ENCODE measurements at regions not wholly inside any gene's neighbourhood (a gene's known extent, or its start where the extent isn't known, plus 50 kb on each side); places are given as distances from the start of the nearest gene placed in this dataset.

GRCh38 chr2:120510751-120511395, 164.9 kb downstream of the INHBB start:
- TF ChIP-seq ZNF655 (CRISPR knock-in tag; IDR thresholded peaks at IDR 0.05) (no peak), E2F6 (IDR thresholded peaks at IDR 0.05; ENCODE audit: borderline replicate concordance in 1 of 2, extremely low read depth in 1 of 2, insufficient read depth in 1 of 2, insufficient read length in 1 of 2, low read depth in 1 of 2, low read length in 1 of 2, poor library complexity in 1 of 2, severe bottlenecking in 1 of 2) (no peak), RB1 (IDR thresholded peaks at IDR 0.05; ENCODE audit: low read depth) (no peak), RFX5 (IDR thresholded peaks at IDR 0.05; ENCODE audit: low read depth, low read length) (no peak), CTCF (IDR thresholded peaks at IDR 0.05 in 2 of 3, conservative IDR thresholded peaks at IDR 0.05 in 1 of 3; ENCODE audit: insufficient read depth in 2 of 3, low read depth in 1 of 3, low read length in 3 of 3) (no peak), POLR2AphosphoS2 (IDR thresholded peaks at IDR 0.05; ENCODE audit: low read length) (no peak), ZNF408 (CRISPR knock-in tag; IDR thresholded peaks at IDR 0.05; ENCODE audit: low read depth) (no peak), EP300 (IDR thresholded peaks at IDR 0.05; ENCODE audit: low read length) (no peak), ATF1 (CRISPR knock-in tag; IDR thresholded peaks at IDR 0.05) (no peak), ATF1 (tag; IDR thresholded peaks at IDR 0.05) (no peak), SIN3A (IDR thresholded peaks at IDR 0.05; ENCODE audit: borderline replicate concordance in 2 of 2, control insufficient read depth in 1 of 2, low read depth in 2 of 2, low read length in 2 of 2) (no peak), ZBTB26 (CRISPR knock-in tag; IDR thresholded peaks at IDR 0.05) (no peak), MECOM (CRISPR knock-in tag; IDR thresholded peaks at IDR 0.05) (no peak), E2F5 (CRISPR knock-in tag; IDR thresholded peaks at IDR 0.05) (no peak), ZNF384 (IDR thresholded peaks at IDR 0.05; ENCODE audit: low read depth, low read length) (no peak)
